Astrocyte of the cerebellum (primary cell): ENCODE measurements at regions not wholly inside any gene's neighbourhood (a gene's known extent, or its start where the extent isn't known, plus 50 kb on each side); places are given as distances from the start of the nearest gene placed in this dataset.

Experiments
- DNase-seq: peaks from one replicate; pipeline ENCODE4 v3.0.0-alpha.2; 2011; ENCODE audit warnings: low read depth
- H3K4me3 ChIP-seq: 2 replicates; pipeline ENCODE4 v1.5.1; 2011; ENCODE audit warnings: mild to moderate bottlenecking, low read depth, low read length, moderate library complexity
- CTCF ChIP-seq: IDR thresholded peaks from 2 replicates; pipeline ENCODE4 v1.5.1; 2012; ENCODE audit warnings: low read length, low read depth, moderate library complexity, mild to moderate bottlenecking; ENCODE audit errors: missing control alignments
- in situ Hi-C: cut with HindIII; loops from 2 replicates; pipeline ENCODE4 v1.10.0; 2017; ENCODE audit warnings: low sequenced_read_pairs

GRCh38 chr3:34225821-34226366 is 427.5 kb downstream of the PDCD6IP start:
- in situ Hi-C loops: no loop called here
- TF ChIP-seq CTCF: no peak
- no peak for DNase-seq
- H3K4me3 ChIP-seq: no peak overlapping the region

GRCh38 chr3:34229876-34230275 is 431.4 kb downstream of the PDCD6IP start:
- DNase-seq: no peak
- H3K4me3 ChIP-seq: no peak overlapping the region
- in situ Hi-C loops: no loop called here
- no peak for TF ChIP-seq CTCF

- in situ Hi-C loops: no loop called here
- no peak for TF ChIP-seq CTCF
- no peak for DNase-seq
- no peak overlapping the region for H3K4me3 ChIP-seq
These were observed 436.7 kb downstream of the PDCD6IP start for GRCh38 chr3:34235096-34235495.

GRCh38 chr3:34237946-34238345 is 439.5 kb downstream of the PDCD6IP start:
- peak; percentile 83 for DNase-seq
- H3K4me3 ChIP-seq: no peak overlapping the region
- in situ Hi-C loops: no loop called here
- TF ChIP-seq CTCF: no peak

- no peak for TF ChIP-seq CTCF
- H3K4me3 ChIP-seq: no peak overlapping the region
- no peak for DNase-seq
- in situ Hi-C loops: no loop called here
These were observed 440.0 kb downstream of the PDCD6IP start for GRCh38 chr3:34238407-34238806.

- in situ Hi-C loops: no loop called here
- DNase-seq: no peak
- no peak for TF ChIP-seq CTCF
These were observed 440.9 kb downstream of the PDCD6IP start for GRCh38 chr3:34239287-34239686.

GRCh38 chr3:34239875-34240274 is 441.4 kb downstream of the PDCD6IP start:
- DNase-seq: no peak
- TF ChIP-seq CTCF: no peak
- in situ Hi-C loops: no loop called here
- H3K4me3 ChIP-seq: no peak overlapping the region

More at GRCh38 chr3:34239287-34239686, 440.9 kb downstream of the PDCD6IP start:
- H3K4me3 ChIP-seq: no peak overlapping the region
